Stimulated activated CD8-positive, alpha-beta memory T cell treated with anti-CD3 and anti-CD28 coated beads, Interleukin-4, amount 100 ng/mL, for 4 hours (primary cell): ENCODE measurements at regions not wholly inside any gene's neighbourhood (a gene's known extent, or its start where the extent isn't known, plus 50 kb on each side); places are given as distances from the start of the nearest gene placed in this dataset.
"Not testable (repeated sequence)": the region's sequence is repeated elsewhere in the genome, so short reads cannot be mapped to it uniquely, and the experiment has no call there.

ENCODE experiments used
- DNase-seq, 2 donors: peaks; one replicate each; pipeline ENCODE4 v3.0.0-alpha.2; 2020; ENCODE audit warnings: low read depth in 2 of 2, low spot score in 1 of 2

DNA sequence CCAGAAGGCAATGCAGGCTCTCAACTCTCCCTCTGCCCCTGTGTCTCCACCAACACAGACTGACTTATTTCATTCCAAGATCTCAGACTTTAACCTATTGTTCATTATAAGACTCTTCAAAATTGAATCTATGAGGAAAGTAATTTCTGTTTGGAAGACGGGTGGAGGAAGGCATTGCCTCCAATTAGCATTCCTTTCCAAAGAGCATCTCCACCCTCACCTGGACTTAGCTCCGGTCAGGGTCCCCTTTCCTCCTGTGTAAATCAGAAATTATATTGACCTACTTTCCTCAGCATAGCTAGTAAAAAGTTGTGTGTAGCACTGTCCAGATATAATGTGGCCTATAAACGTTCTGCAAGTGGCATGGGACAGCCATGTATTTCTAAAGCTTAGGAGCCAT lies 230.4 kb upstream of the ACVR2A start:
- no peak for DNase-seq

DNA sequence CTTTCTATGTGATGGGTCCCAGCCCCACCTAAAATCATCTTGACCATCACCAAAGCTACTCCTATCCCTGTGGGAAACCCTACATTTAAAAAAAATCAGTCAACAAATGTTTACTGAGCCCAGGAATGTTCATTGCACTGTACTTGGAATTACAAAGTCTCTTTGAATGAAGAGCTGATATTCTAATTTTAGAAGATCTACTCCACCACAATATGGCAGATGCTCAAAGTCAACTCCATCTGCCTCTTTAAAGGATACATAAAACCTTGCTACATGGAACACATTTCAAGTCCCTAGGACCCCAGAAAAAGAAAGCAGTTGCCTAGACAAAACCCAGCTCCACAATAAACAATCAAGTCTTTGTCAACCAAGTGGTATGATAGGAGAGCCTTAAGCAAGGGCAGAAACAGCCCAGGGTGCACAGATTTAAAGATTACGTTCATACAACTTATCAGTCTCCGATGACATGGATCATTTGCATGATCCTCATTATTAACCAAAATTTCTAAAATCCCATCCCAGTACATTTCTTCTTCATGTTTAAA lies 234.3 kb upstream of the ACVR2A start:
- DNase-seq = no peak

- DNase-seq = no peak
Measured at GRCh38 chr2:147609301-147609700, 235.5 kb upstream of the ACVR2A start.

DNA sequence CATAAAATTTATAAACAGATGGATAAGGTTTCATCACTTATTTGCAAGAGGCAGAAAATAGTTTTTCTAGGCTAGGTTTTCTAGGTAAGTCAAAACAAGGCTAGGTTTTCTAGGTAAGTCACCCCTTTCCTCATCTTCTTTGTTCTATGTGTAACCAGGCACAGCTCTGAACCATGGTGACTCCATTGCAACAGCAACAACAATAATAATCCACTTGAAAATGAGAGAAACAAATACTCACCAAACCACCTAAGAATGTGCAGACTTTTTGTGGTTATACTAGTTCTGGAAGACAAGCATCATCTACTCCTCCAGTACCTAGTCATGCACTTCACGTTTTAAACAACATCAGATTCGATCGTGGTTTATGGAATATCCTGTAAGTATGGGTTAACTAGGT lies 237.4 kb upstream of the ACVR2A start:
- DNase-seq = no peak

DNA sequence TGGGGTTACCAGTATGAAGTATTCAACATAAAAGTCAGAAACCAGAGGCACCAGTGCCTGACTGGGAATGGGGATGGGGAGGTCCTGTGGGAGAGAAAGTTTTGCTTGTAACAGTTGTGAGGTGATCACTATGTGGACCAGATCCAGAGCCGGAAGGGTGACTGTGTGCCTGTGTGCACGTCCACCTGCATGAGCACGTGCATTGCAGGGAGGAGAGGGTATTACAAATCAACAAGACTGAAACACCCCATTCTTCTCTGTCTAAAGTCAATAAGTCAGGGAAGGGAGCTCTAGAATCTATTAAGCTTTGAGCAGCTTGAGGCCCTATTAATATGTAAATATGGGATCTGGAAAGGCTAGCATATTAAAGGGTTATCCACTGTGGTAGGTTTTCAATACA lies 241.0 kb upstream of the ACVR2A start:
- DNase-seq = no peak

GRCh38 chr2:147603447-147603846 lies 241.4 kb upstream of the ACVR2A start:
- no peak for DNase-seq

DNA sequence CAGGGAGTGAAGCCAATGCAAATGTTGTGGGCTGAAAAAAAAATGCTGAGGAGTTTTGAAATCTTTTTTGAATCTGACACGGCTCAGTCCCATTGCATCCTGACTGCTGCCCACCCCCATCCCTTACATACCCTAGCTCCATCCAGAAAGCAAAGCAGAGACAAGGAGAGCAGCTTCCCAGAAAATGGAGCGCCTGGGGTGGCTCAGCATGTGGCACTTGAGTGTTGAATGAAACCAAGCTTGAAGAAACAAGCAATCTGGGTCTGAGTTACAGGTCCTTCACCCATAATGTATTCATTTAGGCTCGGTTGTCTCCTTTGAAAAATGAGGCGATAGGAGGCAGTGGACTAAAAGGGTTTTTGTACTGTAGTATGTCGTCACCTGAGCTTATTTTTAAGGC lies 244.2 kb upstream of the ACVR2A start:
- DNase-seq = no peak

- no peak for DNase-seq
Measured at GRCh38 chr2:147600223-147600622, 244.6 kb upstream of the ACVR2A start.

DNA sequence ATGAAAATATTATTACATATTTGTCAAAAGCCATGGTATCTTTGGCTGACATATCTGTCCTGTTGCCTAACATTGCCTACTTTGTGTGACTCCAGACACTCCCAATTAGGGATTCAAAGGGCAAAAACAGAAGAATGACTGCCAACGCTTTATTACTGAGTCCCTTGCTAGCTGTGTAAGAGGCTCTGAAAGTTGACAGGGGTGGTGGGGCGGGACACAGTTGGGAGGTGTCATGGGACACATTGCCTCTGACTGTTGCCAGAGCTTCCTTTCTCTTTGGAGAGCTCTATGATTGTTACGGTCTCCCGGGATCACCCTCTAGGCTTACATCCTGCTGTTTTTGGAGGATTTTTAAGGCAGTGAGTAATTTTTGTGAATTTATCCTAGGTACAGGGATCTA lies 249.6 kb upstream of the ACVR2A start:
- DNase-seq = no peak

DNA sequence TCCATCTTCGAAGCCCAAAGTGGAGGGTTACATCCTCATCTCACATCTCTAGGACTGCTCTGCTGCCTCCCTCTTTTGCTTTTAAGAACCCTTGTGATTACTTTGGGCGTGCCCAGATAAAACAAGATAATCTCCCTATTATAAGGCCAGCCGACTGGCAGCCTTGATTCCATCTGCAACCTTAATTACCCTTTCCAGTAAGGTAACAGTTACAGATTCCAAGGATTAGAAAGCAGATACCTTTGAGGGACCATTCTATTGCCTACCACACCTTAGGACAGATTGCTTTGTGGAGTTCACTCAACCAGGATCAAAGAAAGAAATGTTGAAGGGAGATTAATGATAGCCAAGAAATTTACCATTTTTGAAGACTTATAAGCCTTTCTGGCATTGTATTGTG lies 250.8 kb upstream of the ACVR2A start:
- DNase-seq = no peak

- DNase-seq = not testable (repeated sequence)
Measured at GRCh38 chr2:147592784-147593183, 252.0 kb upstream of the ACVR2A start.

GRCh38 chr2:147589127-147589526 lies 255.7 kb upstream of the ACVR2A start:
- no peak for DNase-seq

- no peak for DNase-seq
Measured at GRCh38 chr2:147588191-147588590, 256.6 kb upstream of the ACVR2A start.

DNA sequence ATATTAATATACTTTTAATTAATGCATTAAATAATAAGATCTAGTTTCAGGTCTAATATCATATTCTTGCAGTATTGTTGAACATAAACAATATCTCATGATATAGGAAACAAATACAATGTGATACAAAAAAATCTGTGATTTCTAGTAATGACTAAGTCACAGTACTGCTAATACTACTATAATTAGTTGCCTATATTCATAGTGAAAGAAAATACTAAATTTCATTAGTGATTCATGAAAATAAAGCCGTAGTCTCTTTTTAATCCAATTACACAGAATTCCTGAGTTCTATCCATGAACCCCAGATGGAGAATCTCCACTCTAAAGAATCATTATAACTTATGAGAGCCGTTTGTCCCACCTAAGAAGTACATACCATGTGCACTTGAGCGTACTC lies 266.3 kb upstream of the ACVR2A start:
- DNase-seq = no peak

GRCh38 chr2:147577998-147578380 lies 266.8 kb upstream of the ACVR2A start:
- no peak for DNase-seq

DNA sequence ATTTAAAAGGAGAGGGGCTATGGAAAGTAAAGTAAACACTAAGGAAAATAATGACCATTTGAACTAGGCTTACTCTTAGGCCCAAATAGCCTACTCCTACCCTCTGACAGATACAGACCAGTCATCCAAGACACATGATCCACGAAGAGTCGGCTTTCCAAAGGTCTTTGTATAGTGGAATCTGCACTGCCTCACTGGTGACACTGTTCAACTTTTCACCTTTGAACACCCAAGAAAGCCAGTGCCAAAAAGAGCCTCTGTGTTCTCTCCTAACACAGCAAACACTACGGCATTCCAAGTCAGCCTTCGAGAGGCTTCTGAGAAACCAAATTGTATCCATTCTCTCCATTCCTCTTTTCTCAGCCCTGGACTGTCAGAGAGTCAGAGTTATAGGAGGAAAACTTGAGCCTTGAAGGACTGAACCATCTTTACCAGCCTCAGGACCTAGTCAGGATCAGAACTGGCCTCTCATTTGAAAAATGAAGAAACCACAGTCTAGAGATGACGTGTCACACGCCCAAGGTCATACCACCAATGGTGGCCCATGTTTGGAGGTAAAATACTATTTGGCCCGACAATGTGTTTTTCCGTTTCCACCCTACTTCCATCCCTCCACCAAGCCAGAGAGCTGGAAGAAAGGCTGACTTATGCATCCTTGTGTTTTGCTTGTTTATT lies 267.4 kb upstream of the ACVR2A start:
- no peak for DNase-seq

- no peak for DNase-seq
Measured at GRCh38 chr2:147575106-147575505, 269.7 kb upstream of the ACVR2A start.

DNA sequence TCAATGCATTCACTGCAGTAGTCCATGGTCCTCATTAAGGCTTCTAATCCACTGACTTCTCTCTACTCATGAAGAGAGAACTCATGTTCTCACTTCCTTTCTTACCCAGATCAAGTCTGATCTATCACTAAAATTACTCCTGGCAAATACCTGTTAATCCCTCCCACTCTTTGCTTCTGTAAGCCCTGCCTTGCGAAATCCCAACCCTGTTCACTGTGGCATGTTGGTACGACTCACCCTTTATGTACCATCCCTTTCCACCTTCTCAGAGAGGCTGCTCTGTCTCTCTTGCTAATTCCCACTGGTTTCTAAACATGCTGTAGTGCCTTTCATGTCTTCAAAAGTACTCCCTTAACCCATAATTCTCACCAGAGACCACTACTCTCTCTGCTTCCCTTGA lies 272.2 kb upstream of the ACVR2A start:
- no peak for DNase-seq

GRCh38 chr2:147569426-147569825 lies 275.4 kb upstream of the ACVR2A start:
- no peak for DNase-seq

DNA sequence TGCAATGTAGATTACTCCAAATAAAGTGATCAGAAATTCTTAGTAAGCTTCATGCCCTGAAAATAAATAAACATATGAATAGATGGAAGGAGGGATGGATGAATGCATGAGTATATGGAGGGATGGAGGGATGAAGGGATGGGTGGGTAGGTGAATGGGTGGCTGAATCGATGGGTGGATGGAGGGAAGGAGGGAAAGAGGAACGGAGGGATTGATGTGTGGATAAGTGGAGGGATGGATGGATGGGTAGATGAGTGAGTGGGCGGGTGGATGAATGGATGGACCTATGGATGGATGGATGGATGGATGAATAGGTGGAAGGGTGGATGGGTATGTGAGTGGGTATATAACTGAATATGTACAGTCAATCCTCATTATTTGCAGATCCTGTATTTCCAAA lies 276.7 kb upstream of the ACVR2A start:
- DNase-seq = no peak

- no peak for DNase-seq
Measured at GRCh38 chr2:147567136-147567535, 277.7 kb upstream of the ACVR2A start.

DNA sequence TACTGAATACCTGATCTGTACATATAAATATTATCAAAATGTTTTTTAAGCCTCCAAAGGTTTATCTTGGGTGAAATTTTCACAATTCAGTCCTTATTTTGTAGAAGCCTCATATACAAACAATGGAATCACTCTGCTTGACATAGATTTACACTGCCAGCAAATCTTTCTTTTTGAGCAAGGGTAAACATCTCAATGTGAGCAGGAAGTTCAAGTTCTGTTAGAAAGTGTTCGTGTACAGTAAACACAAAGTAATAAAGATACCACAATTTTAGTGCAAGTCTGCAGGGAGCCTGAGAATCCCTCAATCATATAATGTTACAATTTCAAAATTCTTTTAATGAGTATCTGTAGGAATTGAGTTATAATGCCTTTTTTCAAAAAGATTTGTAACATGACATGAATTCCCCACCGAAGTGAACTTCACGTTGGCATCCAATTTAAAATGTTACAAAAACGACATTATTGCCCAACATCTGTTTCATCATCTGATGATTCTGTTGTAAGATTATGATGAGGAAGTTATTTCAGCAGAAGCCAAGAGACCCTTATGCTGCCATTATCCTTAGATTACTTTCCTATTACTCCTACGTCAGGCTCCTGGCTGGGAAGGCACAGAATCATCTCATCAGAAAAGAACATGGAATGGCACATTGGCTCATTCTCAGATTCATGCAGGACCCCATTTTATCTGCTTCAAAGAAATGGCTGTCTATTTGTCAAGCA lies 283.9 kb upstream of the ACVR2A start:
- no peak for DNase-seq
